ENCODE measurements at regions not wholly inside any gene's neighbourhood (a gene's known extent, or its start where the extent isn't known, plus 50 kb on each side); places are given as distances from the start of the nearest gene placed in this dataset.

- TF ChIP-seq, protein P1, sequence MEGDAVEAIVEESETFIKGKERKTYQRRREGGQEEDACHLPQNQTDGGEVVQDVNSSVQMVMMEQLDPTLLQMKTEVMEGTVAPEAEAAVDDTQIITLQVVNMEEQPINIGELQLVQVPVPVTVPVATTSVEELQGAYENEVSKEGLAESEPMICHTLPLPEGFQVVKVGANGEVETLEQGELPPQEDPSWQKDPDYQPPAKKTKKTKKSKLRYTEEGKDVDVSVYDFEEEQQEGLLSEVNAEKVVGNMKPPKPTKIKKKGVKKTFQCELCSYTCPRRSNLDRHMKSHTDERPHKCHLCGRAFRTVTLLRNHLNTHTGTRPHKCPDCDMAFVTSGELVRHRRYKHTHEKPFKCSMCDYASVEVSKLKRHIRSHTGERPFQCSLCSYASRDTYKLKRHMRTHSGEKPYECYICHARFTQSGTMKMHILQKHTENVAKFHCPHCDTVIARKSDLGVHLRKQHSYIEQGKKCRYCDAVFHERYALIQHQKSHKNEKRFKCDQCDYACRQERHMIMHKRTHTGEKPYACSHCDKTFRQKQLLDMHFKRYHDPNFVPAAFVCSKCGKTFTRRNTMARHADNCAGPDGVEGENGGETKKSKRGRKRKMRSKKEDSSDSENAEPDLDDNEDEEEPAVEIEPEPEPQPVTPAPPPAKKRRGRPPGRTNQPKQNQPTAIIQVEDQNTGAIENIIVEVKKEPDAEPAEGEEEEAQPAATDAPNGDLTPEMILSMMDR (conservative IDR thresholded peaks at IDR 0.05; ENCODE audit: low read depth, low read length) = no peak
- TF ChIP-seq EZH2 (IDR thresholded peaks at IDR 0.05; ENCODE audit: borderline replicate concordance, low read depth, low read length, poor library complexity, severe bottlenecking) = no peak
These were observed 181.1 kb downstream of the HERPUD2 start for GRCh38 chr7:35513828-35514227.
